Keratinocyte (primary cell): ENCODE measurements at regions not wholly inside any gene's neighbourhood (a gene's known extent, or its start where the extent isn't known, plus 50 kb on each side); places are given as distances from the start of the nearest gene placed in this dataset.

Source experiments
- DNase-seq: peaks from one replicate; pipeline ENCODE4 v3.0.0-alpha.2; 2011; ENCODE audit warnings: low read depth, missing footprints, low spot score
- FAIRE-seq: peaks from 2 replicates; lab custom pipeline; 2011; peaks lifted over from hg19 to GRCh38; lab: Jason Lieb, UNC
- H2AFZ ChIP-seq: 2 replicates; pipeline ENCODE4 v1.6.0; 2012; ENCODE audit warnings: low read length, control low read depth, inconsistent platforms; ENCODE audit not compliant: control insufficient read depth
- H3K27ac ChIP-seq: 2 replicates; pipeline ENCODE4 v1.5.1; 2011; ENCODE audit warnings: low read length; ENCODE audit not compliant: control insufficient read depth, insufficient read depth
- H3K27me3 ChIP-seq: 3 replicates; pipeline ENCODE4 v1.6.0; 2011; ENCODE audit warnings: low read length; ENCODE audit not compliant: control insufficient read depth, insufficient read depth; ENCODE audit errors: extremely low read depth
- H3K36me3 ChIP-seq, 2 experiments: 2 replicates in 1 of 2; 3 replicates in 1 of 2; pipeline ENCODE4 v1.5.1; 2011; ENCODE audit warnings: low read length in 2 of 2, mild to moderate bottlenecking in 1 of 2; ENCODE audit not compliant: control insufficient read depth in 2 of 2, insufficient read depth in 2 of 2; ENCODE audit errors: extremely low read depth in 1 of 2
- H3K4me1 ChIP-seq: 3 replicates; pipeline ENCODE4 v1.5.1; 2011; ENCODE audit warnings: low read length; ENCODE audit not compliant: control insufficient read depth, insufficient read depth; ENCODE audit errors: extremely low read depth
- H3K4me2 ChIP-seq: 3 replicates; pipeline ENCODE4 v1.6.0; 2011; ENCODE audit warnings: low read depth, low read length; ENCODE audit not compliant: control insufficient read depth, insufficient read depth; ENCODE audit errors: extremely low read depth
- H3K4me3 ChIP-seq, 3 experiments: fragments of 200-600 bp in 1 of 3; sonication (generic) in 1 of 3; 2 replicates in 2 of 3; 3 replicates in 1 of 3; pipeline ENCODE4 v1.5.1; 2011 to 2016; ENCODE audit warnings: low read length in 3 of 3, mild to moderate bottlenecking in 3 of 3, control low read depth in 2 of 3, inconsistent platforms in 1 of 3, low read depth in 1 of 3, mixed read lengths in 1 of 3, mixed run types in 1 of 3, moderate library complexity in 1 of 3; ENCODE audit not compliant: control insufficient read depth in 2 of 3, insufficient read depth in 2 of 3; ENCODE audit errors: extremely low read depth in 1 of 3
- H3K79me2 ChIP-seq: 2 replicates; pipeline ENCODE4 v1.6.0; 2012; ENCODE audit warnings: low read length; ENCODE audit not compliant: control insufficient read depth, insufficient read depth
- H3K9ac ChIP-seq: 3 replicates; pipeline ENCODE4 v1.6.0; 2011; ENCODE audit warnings: low read length; ENCODE audit not compliant: control insufficient read depth, insufficient read depth; ENCODE audit errors: extremely low read depth
- H3K9me1 ChIP-seq: 3 replicates; pipeline ENCODE4 v1.6.0; 2011; ENCODE audit warnings: low read length; ENCODE audit not compliant: control insufficient read depth, insufficient read depth; ENCODE audit errors: extremely low read depth
- H3K9me3 ChIP-seq: 2 replicates; pipeline ENCODE4 v1.5.1; 2012; ENCODE audit warnings: low read depth, low read length; ENCODE audit not compliant: control insufficient read depth
- H4K20me1 ChIP-seq: 3 replicates; pipeline ENCODE4 v1.6.0; 2011; ENCODE audit warnings: low read length; ENCODE audit not compliant: control insufficient read depth, insufficient read depth; ENCODE audit errors: extremely low read depth
- EZH2 ChIP-seq: IDR thresholded peaks from one replicate; pipeline ENCODE4 v1.6.1; 2012; ENCODE audit warnings: inconsistent platforms, mild to moderate bottlenecking, low read length, moderate library complexity
- dilution Hi-C: fragments of 300-500 bp; cut with MboI; formaldehyde crosslinking; loops from one replicate; pipeline ENCODE4 v1.7.0; 2020; ENCODE audit warnings: low sequenced_read_pairs; ENCODE audit not compliant: extremely low pct_ligation_motif_present
- TF ChIP-seq, protein P1 (sequence below), 3 experiments: IDR thresholded peaks in 1 of 3; conservative IDR thresholded peaks in 1 of 3; optimal IDR thresholded peaks in 1 of 3; 2 replicates in 2 of 3; 3 replicates in 1 of 3; pipeline versions ENCODE3 to v1.5.1; 2011; ENCODE audit warnings: low read length in 3 of 3, mild to moderate bottlenecking in 3 of 3, moderate library complexity in 2 of 3, control low read depth in 1 of 3, inconsistent platforms in 1 of 3; ENCODE audit not compliant: insufficient read depth in 2 of 3; ENCODE audit errors: extremely low read depth in 1 of 3

DNA sequence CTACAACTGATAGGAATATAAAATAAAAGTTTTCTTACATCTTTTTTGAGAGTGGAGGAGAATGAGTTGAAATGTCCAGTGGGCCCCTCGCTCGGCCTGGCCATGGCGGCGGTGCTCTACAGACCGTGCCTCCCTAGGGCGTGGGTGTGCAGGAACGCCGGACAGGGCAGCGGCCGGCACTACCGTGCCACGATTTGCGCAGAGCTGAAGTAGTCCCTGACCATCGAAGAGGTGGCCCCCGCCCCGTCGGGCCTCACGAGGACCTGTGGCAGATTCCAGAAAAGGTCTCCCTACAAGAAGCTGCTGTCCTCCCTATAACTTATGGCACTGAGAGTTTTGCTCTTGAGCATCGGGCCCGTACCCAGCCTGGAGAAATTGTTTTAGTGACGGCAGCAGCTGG, 228.9 kb upstream of the ARHGAP24 start:
- Histone ChIP-seq H4K20me1 (no peaks in the 10 kb centered on the region), H3K27ac (no peak overlapping the region), H3K9me1 (no peaks in the 10 kb centered on the region), H3K9me3 (no peaks in the 10 kb centered on the region), H3K9ac (no peak overlapping the region), H3K4me3 (no peak overlapping the region), H3K36me3 (no peaks in the 10 kb centered on the region), H2AFZ (no peak overlapping the region), H3K79me2 (no peaks in the 10 kb centered on the region), H3K27me3 (no peaks in the 10 kb centered on the region), H3K4me1 (no peaks in the 10 kb centered on the region), H3K4me2 (no peak overlapping the region)
- dilution Hi-C loops = no loop called here
- DNase-seq = no peak
- FAIRE-seq = no peak
- TF ChIP-seq, protein P1, sequence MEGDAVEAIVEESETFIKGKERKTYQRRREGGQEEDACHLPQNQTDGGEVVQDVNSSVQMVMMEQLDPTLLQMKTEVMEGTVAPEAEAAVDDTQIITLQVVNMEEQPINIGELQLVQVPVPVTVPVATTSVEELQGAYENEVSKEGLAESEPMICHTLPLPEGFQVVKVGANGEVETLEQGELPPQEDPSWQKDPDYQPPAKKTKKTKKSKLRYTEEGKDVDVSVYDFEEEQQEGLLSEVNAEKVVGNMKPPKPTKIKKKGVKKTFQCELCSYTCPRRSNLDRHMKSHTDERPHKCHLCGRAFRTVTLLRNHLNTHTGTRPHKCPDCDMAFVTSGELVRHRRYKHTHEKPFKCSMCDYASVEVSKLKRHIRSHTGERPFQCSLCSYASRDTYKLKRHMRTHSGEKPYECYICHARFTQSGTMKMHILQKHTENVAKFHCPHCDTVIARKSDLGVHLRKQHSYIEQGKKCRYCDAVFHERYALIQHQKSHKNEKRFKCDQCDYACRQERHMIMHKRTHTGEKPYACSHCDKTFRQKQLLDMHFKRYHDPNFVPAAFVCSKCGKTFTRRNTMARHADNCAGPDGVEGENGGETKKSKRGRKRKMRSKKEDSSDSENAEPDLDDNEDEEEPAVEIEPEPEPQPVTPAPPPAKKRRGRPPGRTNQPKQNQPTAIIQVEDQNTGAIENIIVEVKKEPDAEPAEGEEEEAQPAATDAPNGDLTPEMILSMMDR (optimal IDR thresholded peaks at IDR 0.05 in 1 of 3, IDR thresholded peaks at IDR 0.05 in 1 of 3, conservative IDR thresholded peaks at IDR 0.05 in 1 of 3; ENCODE audit: extremely low read depth in 1 of 3, insufficient read depth in 2 of 3, low read length in 3 of 3) = no peak
- no peak for TF ChIP-seq EZH2

DNA sequence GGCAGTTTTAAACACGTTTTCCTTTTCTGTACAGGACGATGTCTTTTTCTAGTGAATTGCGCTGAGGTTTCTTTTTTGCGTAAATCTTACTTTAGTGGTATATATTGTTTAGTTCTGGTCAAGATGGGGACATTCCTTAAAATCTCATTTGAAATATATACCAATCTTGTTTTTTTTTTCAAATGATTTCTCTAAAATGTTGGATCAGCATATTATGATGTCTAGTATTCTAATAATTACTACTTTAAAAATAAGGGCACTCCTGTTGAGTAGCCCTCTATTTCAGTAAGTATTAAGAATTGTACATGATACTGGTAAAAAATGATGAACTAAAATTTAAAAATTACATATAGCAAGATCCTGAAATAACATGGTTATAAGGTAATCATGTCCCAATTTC, 224.1 kb upstream of the ARHGAP24 start:
- Histone ChIP-seq H3K79me2 (no peaks in the 10 kb centered on the region), H2AFZ (no peak overlapping the region), H3K36me3 (no peaks in the 10 kb centered on the region), H3K4me1 (no peaks in the 10 kb centered on the region), H3K9me3 (no peaks in the 10 kb centered on the region), H3K27me3 (no peaks in the 10 kb centered on the region), H3K9me1 (no peaks in the 10 kb centered on the region), H3K4me3 (no peak overlapping the region), H3K27ac (no peak overlapping the region), H3K4me2 (no peak overlapping the region), H4K20me1 (no peaks in the 10 kb centered on the region), H3K9ac (no peak overlapping the region)
- no peak for DNase-seq
- TF ChIP-seq, protein P1 (optimal IDR thresholded peaks at IDR 0.05 in 1 of 3, IDR thresholded peaks at IDR 0.05 in 1 of 3, conservative IDR thresholded peaks at IDR 0.05 in 1 of 3; ENCODE audit: extremely low read depth in 1 of 3, insufficient read depth in 2 of 3, low read length in 3 of 3) = no peak
- TF ChIP-seq EZH2 = no peak
- dilution Hi-C loops = no loop called here
- no peak for FAIRE-seq
